ENCODE measurements at regions not wholly inside any gene's neighbourhood (a gene's known extent, or its start where the extent isn't known, plus 50 kb on each side); places are given as distances from the start of the nearest gene placed in this dataset.

- TF ChIP-seq EGR1 (IDR thresholded peaks at IDR 0.05), result no peak
- TF ChIP-seq CREB1 (IDR thresholded peaks at IDR 0.05; ENCODE audit: low read depth), result no peak
- TF ChIP-seq TAF1 (IDR thresholded peaks at IDR 0.05; ENCODE audit: low read depth), result no peak
- no peak for TF ChIP-seq YY1 (IDR thresholded peaks at IDR 0.05; ENCODE audit: low read depth)
- no peak for TF ChIP-seq TCF12 (IDR thresholded peaks at IDR 0.05; ENCODE audit: low read depth)
- TF ChIP-seq FOXM1 (IDR thresholded peaks at IDR 0.05; ENCODE audit: borderline replicate concordance, low read depth), result no peak
Measured at GRCh38 chr1:4877426-4877825, 223.0 kb downstream of the AJAP1 start.

- no peak for TF ChIP-seq TAF1 (IDR thresholded peaks at IDR 0.05; ENCODE audit: low read depth)
- no peak for TF ChIP-seq REST (IDR thresholded peaks at IDR 0.05; ENCODE audit: low read depth)
- TF ChIP-seq CREB1 (IDR thresholded peaks at IDR 0.05; ENCODE audit: low read depth), result no peak
- no peak for TF ChIP-seq TEAD4 (IDR thresholded peaks at IDR 0.05)
- TF ChIP-seq USF1 (IDR thresholded peaks at IDR 0.05), result no peak
- TF ChIP-seq FOXM1 (IDR thresholded peaks at IDR 0.05; ENCODE audit: borderline replicate concordance, low read depth), result no peak
- TF ChIP-seq NFIC (IDR thresholded peaks at IDR 0.05), result no peak
- no peak for TF ChIP-seq TCF12 (IDR thresholded peaks at IDR 0.05; ENCODE audit: low read depth)
- TF ChIP-seq YY1 (IDR thresholded peaks at IDR 0.05; ENCODE audit: low read depth), result no peak
Measured at GRCh38 chr1:4871373-4871772, 217.0 kb downstream of the AJAP1 start.

GRCh38 chr1:4868521-4868920 lies 214.1 kb downstream of the AJAP1 start:
- no peak for TF ChIP-seq EP300 (IDR thresholded peaks at IDR 0.05; ENCODE audit: borderline replicate concordance)
- TF ChIP-seq CREB1 (IDR thresholded peaks at IDR 0.05; ENCODE audit: low read depth), result no peak
- no peak for TF ChIP-seq FOXM1 (IDR thresholded peaks at IDR 0.05; ENCODE audit: borderline replicate concordance, low read depth)
- no peak for TF ChIP-seq TCF12 (IDR thresholded peaks at IDR 0.05; ENCODE audit: low read depth)
- no peak for TF ChIP-seq RAD21 (IDR thresholded peaks at IDR 0.05; ENCODE audit: low read depth)
- no peak for TF ChIP-seq TAF1 (IDR thresholded peaks at IDR 0.05; ENCODE audit: low read depth)

- TF ChIP-seq USF1 (IDR thresholded peaks at IDR 0.05) (no peak), CREB1 (IDR thresholded peaks at IDR 0.05; ENCODE audit: low read depth) (no peak), REST (IDR thresholded peaks at IDR 0.05; ENCODE audit: low read depth) (no peak), CEBPB (IDR thresholded peaks at IDR 0.05) (no peak), NFIC (IDR thresholded peaks at IDR 0.05) (no peak), EP300 (IDR thresholded peaks at IDR 0.05; ENCODE audit: borderline replicate concordance) (no peak), MAX (IDR thresholded peaks at IDR 0.05) (no peak), RAD21 (IDR thresholded peaks at IDR 0.05; ENCODE audit: low read depth) (no peak), TCF12 (IDR thresholded peaks at IDR 0.05; ENCODE audit: low read depth) (no peak), ZBTB7A (IDR thresholded peaks at IDR 0.05; ENCODE audit: low read depth) (no peak), EGR1 (IDR thresholded peaks at IDR 0.05) (no peak), YY1 (IDR thresholded peaks at IDR 0.05; ENCODE audit: low read depth) (no peak), TAF1 (IDR thresholded peaks at IDR 0.05; ENCODE audit: low read depth) (no peak), TEAD4 (IDR thresholded peaks at IDR 0.05) (no peak), FOXM1 (IDR thresholded peaks at IDR 0.05; ENCODE audit: borderline replicate concordance, low read depth) (no peak)
Measured at GRCh38 chr1:4856396-4856795, 202.0 kb downstream of the AJAP1 start.

GRCh38 chr1:4854367-4854766 lies 200.0 kb downstream of the AJAP1 start:
- TF ChIP-seq EP300 (IDR thresholded peaks at IDR 0.05; ENCODE audit: borderline replicate concordance) (no peak), TEAD4 (IDR thresholded peaks at IDR 0.05) (no peak), TCF12 (IDR thresholded peaks at IDR 0.05; ENCODE audit: low read depth) (no peak), NFIC (IDR thresholded peaks at IDR 0.05) (no peak), ZBTB7A (IDR thresholded peaks at IDR 0.05; ENCODE audit: low read depth) (no peak)

GRCh38 chr1:4853904-4854303 lies 199.5 kb downstream of the AJAP1 start:
- TF ChIP-seq CEBPB (IDR thresholded peaks at IDR 0.05), result no peak
- no peak for TF ChIP-seq EP300 (IDR thresholded peaks at IDR 0.05; ENCODE audit: borderline replicate concordance)
- no peak for TF ChIP-seq YY1 (IDR thresholded peaks at IDR 0.05; ENCODE audit: low read depth)
- TF ChIP-seq REST (IDR thresholded peaks at IDR 0.05; ENCODE audit: low read depth), result no peak
- TF ChIP-seq EGR1 (IDR thresholded peaks at IDR 0.05), result no peak
- no peak for TF ChIP-seq RAD21 (IDR thresholded peaks at IDR 0.05; ENCODE audit: low read depth)
- no peak for TF ChIP-seq TEAD4 (IDR thresholded peaks at IDR 0.05)
- TF ChIP-seq ZBTB7A (IDR thresholded peaks at IDR 0.05; ENCODE audit: low read depth), result no peak
- TF ChIP-seq NFIC (IDR thresholded peaks at IDR 0.05), result no peak
- no peak for TF ChIP-seq FOXM1 (IDR thresholded peaks at IDR 0.05; ENCODE audit: borderline replicate concordance, low read depth)
- TF ChIP-seq USF1 (IDR thresholded peaks at IDR 0.05), result no peak
- no peak for TF ChIP-seq TCF12 (IDR thresholded peaks at IDR 0.05; ENCODE audit: low read depth)
- no peak for TF ChIP-seq TAF1 (IDR thresholded peaks at IDR 0.05; ENCODE audit: low read depth)
- no peak for TF ChIP-seq MAX (IDR thresholded peaks at IDR 0.05)
- no peak for TF ChIP-seq CREB1 (IDR thresholded peaks at IDR 0.05; ENCODE audit: low read depth)

Measured in Ishikawa (cell line).